Heart right ventricle (tissue), 16 donors: ENCODE measurements at regions not wholly inside any gene's neighbourhood (a gene's known extent, or its start where the extent isn't known, plus 50 kb on each side); places are given as distances from the start of the nearest gene placed in this dataset.

Source experiments
- ATAC-seq, 8 donors: fragments of 200-7000 bp; cut with Tn5 transposase; one replicate each; pipeline ENCODE4 v1.9.1; 2020; ENCODE audit warnings: mild to moderate bottlenecking in 8 of 8, moderate library complexity in 8 of 8, moderate number of reproducible peaks in 1 of 8
- DNase-seq, 2 donors: peaks; one replicate each; pipeline ENCODE4 v3.0.0-alpha.2; 2020
- H3K27ac ChIP-seq, 10 donors: fragments of 200-600 bp; sonication (generic) in 2 of 10; one replicate each; pipeline versions ENCODE4 v1.5.0 to v1.8.0; 2020 to 2022; ENCODE audit warnings: mild to moderate bottlenecking in 3 of 10
- H3K27me3 ChIP-seq, 7 donors: fragments of 200-600 bp; one replicate each; pipeline ENCODE4 v1.8.0; 2021 to 2022; ENCODE audit warnings: mild to moderate bottlenecking in 2 of 7
- H3K36me3 ChIP-seq, 9 donors: fragments of 200-600 bp; sonication (generic) in 1 of 9; one replicate each; pipeline versions ENCODE4 v1.5.0 to v1.8.0; 2020 to 2022; ENCODE audit warnings: mild to moderate bottlenecking in 2 of 9
- H3K4me1 ChIP-seq, 9 donors: fragments of 200-600 bp; sonication (generic) in 1 of 9; one replicate each; pipeline versions ENCODE4 v1.5.0 to v1.8.0; 2020 to 2022; ENCODE audit warnings: mild to moderate bottlenecking in 4 of 9
- H3K4me3 ChIP-seq, 10 donors: fragments of 200-600 bp; sonication (generic) in 2 of 10; one replicate each; pipeline versions ENCODE4 v1.5.0 to v1.8.0; 2020 to 2022; ENCODE audit warnings: mild to moderate bottlenecking in 7 of 10, moderate library complexity in 2 of 10
- H3K9me3 ChIP-seq, 11 donors: fragments of 200-600 bp in 10 of 11; sonication (generic) in 2 of 11; one replicate each; pipeline versions ENCODE4 v1.5.0 to v1.8.0; 2013 to 2022; ENCODE audit warnings: mild to moderate bottlenecking in 2 of 11, control low read depth in 1 of 11, moderate library complexity in 1 of 11
- WGBS, 2 donors: extraction: QIAGEN DNeasy Blood & Tissue Kit; methylation state at CpG; one replicate each; pipeline ENCODE4 v1.1.7; 2013; ENCODE audit warnings: inconsistent platforms in 1 of 2; 5-methylcytosine and 5-hydroxymethylcytosine counted together
- intact Hi-C, 10 donors: fragments of 100-400 bp; cut with DNase I; formaldehyde crosslinking; loops; one replicate each; pipeline versions ENCODE4 v1.11.1 to v1.14.2; 2022
- TF ChIP-seq, protein P1 (sequence below), 9 donors: fragments of 200-600 bp; sonication (generic) in 2 of 9; IDR thresholded peaks; one replicate each; pipeline versions ENCODE4 v1.5.0 to v1.8.0; 2021 to 2022; ENCODE audit warnings: antibody characterized with exemption in 9 of 9, mild to moderate bottlenecking in 5 of 9, moderate library complexity in 1 of 9
- donor health status: Arrhythmogenic right ventricular cardiomyopathy.
- donor health status: ischemic (EF 13 %, LVEDD 7.1; RV severe dilation, severe dysfunction).
- donor health status: healthy with polysubstance abuse.
- donor health status: DM: no; HTN: yes; CAD: no.
- donor health status: DM: no; HTN: no; CAD: no.
- donor health status: ischemic (EF 25% LVEDD 6.9; RV normal size, moderate dysfunction).
- donor health status: ischemic (EF 25% LVEDD 5.7; RV mildly dilated, moderate dysfunction).
- donor health status: healthy.
- donor health status: DM: yes; HTN: yes; CAD: no.
- donor health status: Ischemic cardiomyopathy.
- donor health status: ischemic (EF 35%, LVEDD 5.7; RV mildly dilated, moderate dysfunction).
- donor health status: nonischemic (EF 11% LVEDD 7.7; RV severe dilation, severe dysfunction).
- donor health status: DM: yes; HTN: yes; CAD: no.
- donor health status: PGD.
- donor health status: ischemic (EF 29% LVEDD 5.4; RV normal size, mild dysfunction).
- donor health status: nonischemic (EF 23%, LVEDD 6.1; RV moderate dilation, normal function).

DNA sequence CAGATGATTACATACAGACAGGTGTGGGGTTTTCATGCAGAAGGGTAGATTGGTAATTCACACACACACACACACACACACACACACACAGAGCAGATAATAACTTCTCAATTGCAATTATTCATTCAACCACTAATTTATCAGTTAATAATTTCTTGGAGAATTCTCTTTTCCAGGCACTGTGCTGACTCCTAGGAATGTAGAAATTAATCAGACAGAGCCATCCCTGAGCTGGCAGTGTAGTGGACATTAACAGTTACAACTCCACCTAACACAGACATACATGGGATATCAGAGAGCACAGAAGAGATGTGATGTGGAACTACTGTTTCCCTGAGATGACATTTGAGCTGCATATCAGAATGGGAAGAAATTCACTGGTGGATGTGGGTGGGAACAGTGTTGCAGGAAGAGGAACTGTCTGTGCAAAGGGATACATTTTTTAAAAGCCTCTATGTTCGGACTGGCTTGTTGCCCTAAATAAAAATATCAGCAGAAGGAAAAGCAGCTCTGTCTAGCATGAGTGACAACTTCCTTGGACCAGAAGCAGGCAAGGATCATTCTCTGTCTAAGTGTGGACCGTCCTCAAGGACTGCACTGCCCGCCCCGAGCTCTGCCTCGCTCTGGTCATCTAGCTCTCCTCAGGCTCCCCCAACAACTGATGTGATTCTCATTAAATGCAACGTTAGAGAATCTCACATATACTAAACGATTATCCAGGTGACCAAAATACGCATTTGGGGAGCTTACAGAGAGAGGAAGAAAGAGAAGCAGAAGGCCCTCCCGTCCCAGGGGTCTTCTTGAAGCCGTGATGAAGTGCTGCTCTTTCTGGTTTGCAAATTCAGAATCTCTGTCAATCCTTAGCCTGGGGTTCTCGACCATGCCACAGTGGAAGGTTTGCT lies 173.4 kb upstream of the TRIB2 start:
- TF ChIP-seq, protein P1, sequence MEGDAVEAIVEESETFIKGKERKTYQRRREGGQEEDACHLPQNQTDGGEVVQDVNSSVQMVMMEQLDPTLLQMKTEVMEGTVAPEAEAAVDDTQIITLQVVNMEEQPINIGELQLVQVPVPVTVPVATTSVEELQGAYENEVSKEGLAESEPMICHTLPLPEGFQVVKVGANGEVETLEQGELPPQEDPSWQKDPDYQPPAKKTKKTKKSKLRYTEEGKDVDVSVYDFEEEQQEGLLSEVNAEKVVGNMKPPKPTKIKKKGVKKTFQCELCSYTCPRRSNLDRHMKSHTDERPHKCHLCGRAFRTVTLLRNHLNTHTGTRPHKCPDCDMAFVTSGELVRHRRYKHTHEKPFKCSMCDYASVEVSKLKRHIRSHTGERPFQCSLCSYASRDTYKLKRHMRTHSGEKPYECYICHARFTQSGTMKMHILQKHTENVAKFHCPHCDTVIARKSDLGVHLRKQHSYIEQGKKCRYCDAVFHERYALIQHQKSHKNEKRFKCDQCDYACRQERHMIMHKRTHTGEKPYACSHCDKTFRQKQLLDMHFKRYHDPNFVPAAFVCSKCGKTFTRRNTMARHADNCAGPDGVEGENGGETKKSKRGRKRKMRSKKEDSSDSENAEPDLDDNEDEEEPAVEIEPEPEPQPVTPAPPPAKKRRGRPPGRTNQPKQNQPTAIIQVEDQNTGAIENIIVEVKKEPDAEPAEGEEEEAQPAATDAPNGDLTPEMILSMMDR (IDR thresholded peaks at IDR 0.05): no peak
- WGBS, 2 donors: 56 to 59% methylated on average over 11 of the region's 11 CpGs
- Histone ChIP-seq H3K4me1 (peaks cover 3 to 20% (median 9%) of the 10 kb centered on the region in 9 donors), H3K4me3 (no peak overlapping the region), H3K36me3 (no peaks in the 10 kb centered on the region), H3K9me3 (no peaks in the 10 kb centered on the region), H3K27ac (peak overlapping the region in 3 of 10 donors; percentile 29 to 56 (median 38)), H3K27me3 (no peaks in the 10 kb centered on the region)
- peak in 1 of 2 donors; percentile 11 for DNase-seq
- peak in 7 of 8 donors; percentile 40 to 76 (median 65) for ATAC-seq
- intact Hi-C loops: loop anchor here in 1 of 10 donors (10.0 kb wide), 1 partner anchor 461 kb away; no protein-coding TSS in a partner anchor

DNA sequence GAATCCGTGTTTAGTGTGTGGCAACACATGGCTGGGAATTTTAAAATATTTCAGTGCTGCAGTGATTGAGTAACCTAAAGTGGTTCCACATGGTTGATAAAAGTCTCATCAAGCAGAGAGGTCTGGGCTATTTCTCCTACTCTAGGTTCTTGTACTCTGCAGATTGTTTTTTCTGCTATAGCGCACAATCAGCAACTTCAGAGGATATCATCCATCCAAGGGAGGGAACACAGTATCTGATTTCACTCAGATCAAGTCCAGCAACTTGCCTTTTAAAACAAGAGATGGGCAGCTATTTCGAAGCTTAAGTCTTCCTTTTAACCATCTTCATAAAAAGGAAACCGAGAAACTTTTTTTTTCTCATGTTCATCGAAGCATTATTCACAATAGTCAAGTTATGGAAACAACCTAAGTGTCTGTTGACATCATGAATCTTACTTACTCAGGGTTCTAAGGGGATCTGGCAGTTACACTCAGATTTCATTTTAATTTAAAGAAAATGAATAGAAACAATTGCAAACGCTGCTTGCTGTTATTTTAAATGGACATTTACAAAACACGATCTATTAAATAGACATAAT lies 172.7 kb upstream of the TRIB2 start:
- TF ChIP-seq, protein P1 (IDR thresholded peaks at IDR 0.05): no peak
- 78 to 80% methylated on average over 7 of the region's 7 CpGs for WGBS, 2 donors
- intact Hi-C loops: loop anchor here in 1 of 10 donors (10.0 kb wide), 1 partner anchor 461 kb away; no protein-coding TSS in a partner anchor
- DNase-seq: no peak
- peak overlapping the region in 3 of 10 donors; percentile 29 to 56 (median 38) for H3K27ac ChIP-seq
- H3K4me1 ChIP-seq: peaks cover 3 to 19% (median 9%) of the 10 kb centered on the region in 9 donors
- no peaks in the 10 kb centered on the region for H3K36me3 ChIP-seq
- H3K27me3 ChIP-seq: no peaks in the 10 kb centered on the region
- no peaks in the 10 kb centered on the region for H3K9me3 ChIP-seq
- peak in 3 of 8 donors; percentile 8 to 52 (median 17) for ATAC-seq
- H3K4me3 ChIP-seq: no peak overlapping the region

DNA sequence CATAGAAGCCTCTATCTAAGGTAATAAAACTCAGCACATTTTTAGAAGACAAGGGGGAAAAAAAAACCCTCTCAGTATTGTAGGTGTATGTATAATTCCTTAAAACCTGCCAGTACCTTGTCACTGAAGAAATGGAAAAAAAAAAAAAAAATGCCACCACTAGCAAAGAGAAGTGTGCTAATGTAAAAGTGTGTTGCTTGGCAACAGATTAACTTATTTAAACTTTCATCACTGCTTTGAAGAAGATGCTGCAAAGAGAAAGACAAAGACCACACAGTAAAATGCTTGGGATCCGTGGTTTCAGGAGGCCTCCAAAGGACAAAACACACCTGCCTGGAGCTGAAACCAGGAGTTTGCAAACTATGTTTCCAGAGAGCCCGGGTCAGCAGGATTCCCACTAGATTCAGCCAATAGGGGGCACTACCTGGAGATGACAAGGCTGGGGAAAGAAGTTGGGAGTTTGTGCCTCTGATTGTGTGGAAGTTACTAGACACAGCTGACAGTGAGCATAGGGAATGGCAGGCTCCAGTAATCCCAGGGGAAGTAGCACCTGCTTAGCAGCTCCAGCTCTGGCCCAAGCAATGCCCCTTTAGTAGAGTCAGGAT lies 169.1 kb upstream of the TRIB2 start:
- no peak overlapping the region for H3K27ac ChIP-seq
- H3K4me3 ChIP-seq: no peak overlapping the region
- intact Hi-C loops: loop anchor here in 1 of 10 donors (10.0 kb wide), 1 partner anchor 457 kb away; no protein-coding TSS in a partner anchor
- DNase-seq (no peak), ATAC-seq (no peak)
- peaks cover 3 to 18% (median 9%) of the 10 kb centered on the region in 9 donors for H3K4me1 ChIP-seq
- TF ChIP-seq, protein P1 (IDR thresholded peaks at IDR 0.05): no peak
- no peaks in the 10 kb centered on the region for H3K27me3 ChIP-seq
- H3K9me3 ChIP-seq: no peaks in the 10 kb centered on the region
- no peaks in the 10 kb centered on the region for H3K36me3 ChIP-seq
- WGBS, 2 donors: 88 to 94% methylated on average over 2 of the region's 2 CpGs

DNA sequence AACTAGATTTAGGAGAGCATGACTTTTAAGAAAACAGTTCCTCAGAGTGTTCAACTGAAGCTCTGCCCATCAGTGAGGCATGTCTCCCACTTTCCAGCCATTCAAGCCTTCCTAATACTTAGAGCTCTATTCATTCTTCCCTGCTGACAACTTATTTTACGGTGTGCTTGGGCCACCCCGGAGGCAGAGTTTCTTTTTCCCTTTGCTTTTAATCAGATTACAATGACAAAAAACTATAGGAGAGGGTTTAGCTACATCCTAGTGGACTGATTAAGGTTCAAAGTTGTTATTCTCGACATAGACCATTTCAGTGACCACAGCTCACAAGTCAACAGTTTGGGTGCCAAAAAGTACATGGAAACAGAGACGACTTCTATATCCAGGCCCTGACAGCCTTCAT lies 167.8 kb upstream of the TRIB2 start:
- TF ChIP-seq, protein P1 (IDR thresholded peaks at IDR 0.05): no peak
- DNase-seq: no peak
- WGBS, 2 donors: 86% methylated on average over 4 of the region's 4 CpGs
- Histone ChIP-seq H3K27me3 (no peaks in the 10 kb centered on the region), H3K4me1 (peaks cover 0 to 6% (median 3%) of the 10 kb centered on the region in 9 donors), H3K27ac (no peak overlapping the region), H3K4me3 (no peak overlapping the region), H3K9me3 (no peaks in the 10 kb centered on the region), H3K36me3 (no peaks in the 10 kb centered on the region)
- ATAC-seq: no peak
- intact Hi-C loops: loop anchor here in 1 of 10 donors (10.0 kb wide), 1 partner anchor 456 kb away; no protein-coding TSS in a partner anchor
